ENCODE measurements at regions not wholly inside any gene's neighbourhood (a gene's known extent, or its start where the extent isn't known, plus 50 kb on each side); places are given as distances from the start of the nearest gene placed in this dataset.

- TF ChIP-seq CTCF (IDR thresholded peaks at IDR 0.05) (no peak), EZH2 (IDR thresholded peaks at IDR 0.05; ENCODE audit: borderline replicate concordance, insufficient read depth, low read depth, low read length, poor library complexity, severe bottlenecking) (no peak)
These were observed 328.8 kb upstream of the BRINP1 start for GRCh38 chr9:119697996-119698395.
